IMR-90 (cell line): ENCODE measurements at regions not wholly inside any gene's neighbourhood (a gene's known extent, or its start where the extent isn't known, plus 50 kb on each side); places are given as distances from the start of the nearest gene placed in this dataset.

Source experiments
- CTCF ChIP-seq: conservative IDR thresholded peaks from 2 replicates; pipeline ENCODE4 v1.5.1; 2012; ENCODE audit warnings: mild to moderate bottlenecking, low read depth, low read length, improper control_type of control experiment
- MAFK ChIP-seq: IDR thresholded peaks from 2 replicates; pipeline ENCODE4 v1.6.1; 2012; ENCODE audit warnings: low read depth, low read length, improper control_type of control experiment
- MXI1 ChIP-seq: IDR thresholded peaks from 2 replicates; pipeline ENCODE4 v1.6.1; 2012; ENCODE audit warnings: low read depth, mild to moderate bottlenecking, low read length, moderate library complexity, borderline replicate concordance
- POLR2A ChIP-seq: IDR thresholded peaks from 2 replicates; pipeline ENCODE4 v1.6.1; 2012; ENCODE audit warnings: mild to moderate bottlenecking, low read depth, low read length

GRCh38 chr15:39497759-39498565, 82.9 kb upstream of the THBS1 start:
- TF ChIP-seq CTCF (no peak), MXI1 (no peak), POLR2A (no peak), MAFK (no peak)
